HFF-Myc (cell line): ENCODE measurements at regions not wholly inside any gene's neighbourhood (a gene's known extent, or its start where the extent isn't known, plus 50 kb on each side); places are given as distances from the start of the nearest gene placed in this dataset.

Source experiments
- DNase-seq: peaks from one replicate; pipeline ENCODE4 v3.0.0-alpha.2; 2011; ENCODE audit warnings: low read depth; ENCODE audit errors: extremely low read depth
- H3K4me3 ChIP-seq: replicated peaks from 2 replicates; pipeline ENCODE4 v1.5.1; 2011; ENCODE audit warnings: low read depth, mild to moderate bottlenecking, control low read depth, low read length
- TF ChIP-seq, protein P1 (sequence below): IDR thresholded peaks from 2 replicates; pipeline ENCODE4 v1.5.1; 2012; ENCODE audit warnings: mild to moderate bottlenecking, low read depth, low read length, control low read depth; ENCODE audit errors: missing control alignments

DNA sequence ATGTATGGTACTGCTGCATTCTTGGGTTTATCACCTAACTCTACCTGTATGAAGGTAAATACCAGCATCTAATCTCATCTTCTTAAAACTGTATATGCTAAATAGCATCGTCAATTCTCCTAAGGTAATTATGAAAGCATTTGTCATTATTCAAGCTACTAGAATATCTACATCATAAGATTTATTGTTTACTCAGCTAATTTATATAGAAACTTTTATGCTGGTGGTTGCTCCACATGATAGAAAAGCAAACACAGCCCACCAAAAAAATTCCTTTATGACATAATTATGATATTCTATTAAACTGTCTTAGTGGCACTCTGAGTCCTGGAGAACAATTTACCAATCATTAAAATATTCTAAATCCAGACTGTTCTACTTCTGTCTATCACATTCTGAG, 1226.1 kb upstream of the NRXN1 start:
- TF ChIP-seq, protein P1, sequence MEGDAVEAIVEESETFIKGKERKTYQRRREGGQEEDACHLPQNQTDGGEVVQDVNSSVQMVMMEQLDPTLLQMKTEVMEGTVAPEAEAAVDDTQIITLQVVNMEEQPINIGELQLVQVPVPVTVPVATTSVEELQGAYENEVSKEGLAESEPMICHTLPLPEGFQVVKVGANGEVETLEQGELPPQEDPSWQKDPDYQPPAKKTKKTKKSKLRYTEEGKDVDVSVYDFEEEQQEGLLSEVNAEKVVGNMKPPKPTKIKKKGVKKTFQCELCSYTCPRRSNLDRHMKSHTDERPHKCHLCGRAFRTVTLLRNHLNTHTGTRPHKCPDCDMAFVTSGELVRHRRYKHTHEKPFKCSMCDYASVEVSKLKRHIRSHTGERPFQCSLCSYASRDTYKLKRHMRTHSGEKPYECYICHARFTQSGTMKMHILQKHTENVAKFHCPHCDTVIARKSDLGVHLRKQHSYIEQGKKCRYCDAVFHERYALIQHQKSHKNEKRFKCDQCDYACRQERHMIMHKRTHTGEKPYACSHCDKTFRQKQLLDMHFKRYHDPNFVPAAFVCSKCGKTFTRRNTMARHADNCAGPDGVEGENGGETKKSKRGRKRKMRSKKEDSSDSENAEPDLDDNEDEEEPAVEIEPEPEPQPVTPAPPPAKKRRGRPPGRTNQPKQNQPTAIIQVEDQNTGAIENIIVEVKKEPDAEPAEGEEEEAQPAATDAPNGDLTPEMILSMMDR: no peak
- H3K4me3 ChIP-seq: no peak overlapping the region
- DNase-seq: no peak

DNA sequence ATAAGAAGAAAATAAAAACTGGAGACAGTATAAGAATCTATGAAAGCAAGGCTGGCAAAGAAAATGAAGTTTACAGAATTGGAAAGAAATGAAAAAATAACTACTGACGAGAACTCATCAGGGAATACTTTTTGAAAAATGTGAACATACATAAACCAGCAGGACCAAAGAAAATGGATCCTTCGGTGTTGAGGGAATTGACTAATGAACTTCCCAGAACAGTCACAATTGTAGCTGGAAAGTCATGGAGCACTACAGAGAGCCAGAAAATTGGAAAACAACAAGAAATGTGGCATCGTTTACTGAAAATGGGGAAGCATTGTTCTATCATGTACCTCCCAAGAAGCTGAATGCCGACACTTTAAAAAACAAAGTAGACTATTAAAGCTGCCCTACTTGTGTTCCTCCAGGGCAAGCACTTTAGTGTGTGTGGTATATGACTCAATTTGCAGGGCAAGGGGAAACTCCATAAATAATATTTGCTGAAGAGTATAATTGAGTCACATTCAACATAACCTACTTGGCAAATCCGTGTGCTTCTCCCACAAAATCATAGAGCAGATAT, 1221.6 kb upstream of the NRXN1 start:
- TF ChIP-seq, protein P1: no peak
- no peak for DNase-seq
- no peak overlapping the region for H3K4me3 ChIP-seq

DNA sequence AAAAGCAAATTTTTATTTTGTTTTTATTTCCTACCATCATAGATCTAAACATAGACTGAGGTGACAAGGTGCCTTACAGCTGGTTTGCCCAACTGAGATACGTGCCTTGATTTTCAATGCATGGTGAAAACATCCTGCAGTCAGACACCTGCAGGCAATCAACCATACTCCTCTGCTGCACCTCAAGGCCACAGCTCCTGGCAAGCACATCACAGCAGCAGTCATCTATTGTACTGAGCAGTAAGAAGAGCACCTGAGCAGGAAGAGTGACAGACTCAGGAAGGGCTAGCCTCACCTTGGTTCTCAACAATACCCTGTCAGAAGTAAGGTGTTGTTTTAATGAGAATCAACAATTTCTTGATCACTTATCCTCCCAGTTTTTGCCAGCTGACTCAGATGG, 1206.8 kb upstream of the NRXN1 start:
- DNase-seq: no peak
- no peak overlapping the region for H3K4me3 ChIP-seq
- TF ChIP-seq, protein P1: no peak

DNA sequence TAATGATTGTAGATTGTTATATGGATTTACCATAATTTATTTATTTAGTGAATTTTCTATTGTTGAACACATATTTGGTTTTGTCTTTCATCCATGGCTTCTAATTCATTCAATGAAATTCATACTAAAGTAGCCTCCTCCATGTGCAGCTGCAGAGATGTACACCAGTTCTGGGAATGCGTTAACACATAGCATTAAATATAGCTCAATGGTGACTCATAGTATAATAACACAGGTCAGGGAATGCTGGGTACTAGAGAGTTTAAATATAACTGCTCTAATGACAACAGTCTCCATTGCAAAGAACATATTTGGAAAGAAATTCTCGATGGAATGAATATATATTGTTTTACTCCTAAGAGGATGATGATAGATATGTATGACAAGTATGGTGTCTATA, 1190.2 kb upstream of the NRXN1 start:
- TF ChIP-seq, protein P1: no peak
- no peak for DNase-seq
- no peak overlapping the region for H3K4me3 ChIP-seq

DNA sequence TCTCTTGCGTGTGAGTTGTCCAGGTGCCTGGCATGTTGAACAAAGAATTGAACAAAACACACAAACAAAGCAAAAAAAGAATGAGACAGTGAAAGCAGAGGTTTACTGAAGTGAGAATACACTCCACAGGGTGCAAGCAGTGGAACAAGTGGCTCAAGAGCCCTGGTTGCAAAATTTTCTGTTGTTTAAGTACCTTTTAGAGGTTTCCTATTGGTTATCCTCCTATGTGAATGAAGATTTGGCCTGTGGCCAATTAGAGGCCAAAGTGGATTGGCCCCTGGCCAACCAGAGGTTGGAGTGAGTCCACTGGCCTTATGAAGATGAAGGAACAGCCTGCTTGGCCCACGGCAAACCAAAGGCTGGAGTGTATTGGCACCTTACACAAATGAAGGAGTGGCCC, 1188.5 kb upstream of the NRXN1 start:
- no peak overlapping the region for H3K4me3 ChIP-seq
- TF ChIP-seq, protein P1: no peak
- DNase-seq: no peak

DNA sequence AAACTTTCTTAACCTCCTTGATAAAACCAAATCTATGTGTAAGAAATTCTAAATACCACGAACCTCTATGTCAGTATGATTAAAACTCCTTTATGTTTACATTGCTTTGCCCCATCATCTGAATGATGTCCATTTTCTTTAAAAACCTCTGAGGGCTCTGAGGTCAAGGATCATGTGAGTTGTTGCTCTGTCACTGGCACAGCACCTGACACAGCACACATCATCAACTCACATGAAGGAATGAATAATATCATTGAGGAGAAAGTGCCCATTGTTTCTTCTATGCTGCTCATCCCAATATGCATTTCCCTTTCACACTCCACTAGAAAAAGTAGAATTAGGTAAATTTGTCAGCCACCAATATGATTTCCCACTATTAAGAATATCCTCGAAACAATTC, 1178.7 kb upstream of the NRXN1 start:
- DNase-seq: no peak
- TF ChIP-seq, protein P1: no peak

DNA sequence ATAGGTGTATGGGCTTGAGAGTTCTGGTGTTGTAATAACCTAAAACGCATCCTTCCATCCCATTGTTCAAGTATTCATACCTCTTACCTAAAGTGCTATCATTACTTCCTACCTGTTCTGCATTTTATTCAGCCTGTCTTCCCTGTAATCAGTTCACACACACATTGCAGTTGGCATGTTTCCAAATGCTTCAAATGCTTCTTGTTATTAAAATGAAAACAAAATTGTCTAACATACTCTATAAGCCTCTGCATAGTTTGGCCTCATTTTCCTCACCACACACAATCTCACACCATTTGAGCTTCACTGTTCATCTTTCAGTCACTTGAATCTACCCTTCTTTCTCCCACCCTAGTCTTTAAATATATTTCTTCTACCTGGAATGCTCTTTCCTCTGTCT, 1178.2 kb upstream of the NRXN1 start:
- no peak for DNase-seq
- TF ChIP-seq, protein P1: no peak
- no peak overlapping the region for H3K4me3 ChIP-seq

More for the DNA sequence above, 1178.7 kb upstream of the NRXN1 start:
- no peak overlapping the region for H3K4me3 ChIP-seq
